SK-N-SH (cell line): ENCODE measurements at regions not wholly inside any gene's neighbourhood (a gene's known extent, or its start where the extent isn't known, plus 50 kb on each side); places are given as distances from the start of the nearest gene placed in this dataset.

ENCODE experiments used
- GABPA ChIP-seq: IDR thresholded peaks from 2 replicates; pipeline ENCODE4 v1.4.0; 2012; ENCODE audit warnings: low read depth, mild to moderate bottlenecking
- RCOR1 ChIP-seq: fragments of 150-350 bp; IDR thresholded peaks from 2 replicates; pipeline ENCODE4 v1.6.1; 2017; ENCODE audit warnings: antibody characterized with exemption, low read length
- SMC3 ChIP-seq: IDR thresholded peaks from 2 replicates; pipeline ENCODE4 v1.6.1; 2012; ENCODE audit warnings: low read depth, low read length, improper control_type of control experiment

DNA sequence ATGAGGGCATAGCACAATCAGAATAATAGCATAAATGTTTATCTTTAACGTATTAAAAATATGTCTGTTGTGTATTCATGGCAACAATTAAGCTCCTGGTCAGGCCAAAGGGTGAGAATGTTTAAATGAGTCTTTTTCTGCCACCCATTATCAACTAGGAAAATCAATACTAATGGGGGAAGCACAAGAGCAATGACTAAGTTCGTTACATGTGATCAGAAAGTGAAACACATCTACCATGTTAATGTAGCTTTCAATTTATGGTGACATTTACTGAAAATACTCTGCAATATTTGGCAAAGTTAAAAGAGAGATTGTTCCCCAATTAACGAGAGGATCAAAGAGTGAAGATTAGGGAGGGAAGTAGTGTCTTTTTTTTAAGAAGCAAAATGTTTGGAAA is 143.7 kb downstream of the NAA11 start:
- TF ChIP-seq RCOR1 = no peak
- TF ChIP-seq SMC3 = no peak
- no peak for TF ChIP-seq GABPA
